HEK293 (cell line): ENCODE measurements at regions not wholly inside any gene's neighbourhood (a gene's known extent, or its start where the extent isn't known, plus 50 kb on each side); places are given as distances from the start of the nearest gene placed in this dataset.

ENCODE experiments used
- CTCF ChIA-PET: fragments of 350-600 bp; formaldehyde crosslinking; extraction: SDS; loops from one replicate; lab custom pipeline; 2021; ENCODE audit warnings: antibody characterized with exemption; lab: Yijun Ruan, JAX
- POLR2A ChIA-PET: fragments of 300-600 bp; formaldehyde crosslinking; extraction: SDS; loops from one replicate; lab custom pipeline; 2020; ENCODE audit warnings: antibody characterized with exemption, inconsistent platforms; lab: Yijun Ruan, JAX
- H3K27ac ChIP-seq: fragments of 200-500 bp; sonication (Bioruptor generic); 2 replicates; pipeline ENCODE4 v1.5.1; 2014; ENCODE audit warnings: low read depth, low read length, control low read depth, inconsistent platforms; ENCODE audit errors: extremely low read depth
- H3K36me3 ChIP-seq, 2 experiments: fragments of 200-500 bp in 1 of 2; sonication (Bioruptor generic) in 1 of 2; 1 replicate in 1 of 2; 2 replicates in 1 of 2; pipeline ENCODE4 v1.5.1; 2014 to 2017; ENCODE audit warnings: inconsistent platforms in 2 of 2, low read length in 2 of 2; ENCODE audit not compliant: control insufficient read depth in 2 of 2, insufficient read depth in 1 of 2
- H3K4me1 ChIP-seq: fragments of 200-500 bp; sonication (Bioruptor generic); 2 replicates; pipeline ENCODE4 v1.5.1; 2014; ENCODE audit warnings: mild to moderate bottlenecking, low read length, inconsistent platforms; ENCODE audit not compliant: control insufficient read depth, insufficient read depth
- H3K4me3 ChIP-seq: 2 replicates; pipeline ENCODE4 v1.5.1; 2011; ENCODE audit warnings: low read depth, mild to moderate bottlenecking, control low read depth, low read length, moderate library complexity
- H3K9me3 ChIP-seq: fragments of 200-500 bp; sonication (Bioruptor generic); 2 replicates; pipeline ENCODE4 v1.5.1; 2014; ENCODE audit warnings: low read depth, low read length, inconsistent platforms; ENCODE audit not compliant: control insufficient read depth, insufficient read depth
- IKZF3 ChIP-seq: fragments of 450-650 bp; IDR thresholded peaks from 2 replicates; pipeline ENCODE4 v1.5.0; 2018; ENCODE audit warnings: missing biosample characterization, mild to moderate bottlenecking, missing genetic modification characterization, moderate library complexity
- PRDM1 ChIP-seq: fragments of 450-650 bp; formaldehyde crosslinking; IDR thresholded peaks from 2 replicates; pipeline ENCODE4; 2016; ENCODE audit warnings: missing biosample characterization, missing genetic modification characterization
- SETDB1 ChIP-seq: IDR thresholded peaks from one replicate; pipeline ENCODE4 v1.6.1; 2017; ENCODE audit warnings: mild to moderate bottlenecking, low read length, moderate library complexity, mixed read lengths; ENCODE audit not compliant: insufficient read length
- TCF7L2 ChIP-seq: IDR thresholded peaks from 2 replicates; pipeline ENCODE4 v1.6.1; 2011; ENCODE audit warnings: low read depth, mild to moderate bottlenecking, inconsistent platforms, low read length, moderate library complexity, borderline replicate concordance
- WT1 ChIP-seq: fragments of 450-650 bp; formaldehyde crosslinking; IDR thresholded peaks from 2 replicates; pipeline ENCODE4 v1.5.1; 2016; ENCODE audit warnings: missing biosample characterization, missing genetic modification characterization
- ZFP41 ChIP-seq: fragments of 450-650 bp; formaldehyde crosslinking; IDR thresholded peaks from 2 replicates; pipeline ENCODE4 v1.5.1; 2016; ENCODE audit warnings: missing biosample characterization, missing genetic modification characterization, borderline replicate concordance
- ZNF18 ChIP-seq: fragments of 450-650 bp; formaldehyde crosslinking; IDR thresholded peaks from 2 replicates; pipeline ENCODE4 v1.5.1; 2016; ENCODE audit warnings: missing biosample characterization, missing genetic modification characterization
- ZNF354C ChIP-seq: fragments of 450-650 bp; formaldehyde crosslinking; IDR thresholded peaks from 2 replicates; pipeline ENCODE4 v1.5.1; 2016; ENCODE audit warnings: missing biosample characterization, missing genetic modification characterization, low read depth, borderline replicate concordance
- ZNF473 ChIP-seq: fragments of 450-650 bp; formaldehyde crosslinking; IDR thresholded peaks from 2 replicates; pipeline ENCODE4 v1.5.1; 2017; ENCODE audit warnings: missing biosample characterization, missing genetic modification characterization
- ZNF571 ChIP-seq: fragments of 450-650 bp; formaldehyde crosslinking; IDR thresholded peaks from 2 replicates; pipeline ENCODE4 v1.5.0; 2017; ENCODE audit warnings: missing biosample characterization, missing genetic modification characterization
- ZNF600 ChIP-seq: fragments of 450-650 bp; formaldehyde crosslinking; IDR thresholded peaks from 2 replicates; pipeline ENCODE4 v1.5.1; 2016; ENCODE audit warnings: missing biosample characterization, missing genetic modification characterization
- ZNF621 ChIP-seq: fragments of 450-650 bp; formaldehyde crosslinking; IDR thresholded peaks from 2 replicates; pipeline ENCODE4 v1.5.1; 2017; ENCODE audit warnings: missing biosample characterization, missing genetic modification characterization
- ZNF626 ChIP-seq: fragments of 450-650 bp; sonication (Bioruptor Pico); formaldehyde crosslinking; IDR thresholded peaks from 2 replicates; pipeline ENCODE4 v1.5.1; 2018; ENCODE audit warnings: missing biosample characterization, missing genetic modification characterization, inconsistent platforms
- ZNF677 ChIP-seq: fragments of 450-650 bp; IDR thresholded peaks from 2 replicates; pipeline ENCODE4 v1.5.0; 2018; ENCODE audit warnings: missing biosample characterization, mild to moderate bottlenecking, missing genetic modification characterization, moderate library complexity
- ZNF692 ChIP-seq: fragments of 450-650 bp; formaldehyde crosslinking; IDR thresholded peaks from 2 replicates; pipeline ENCODE4 v1.5.1; 2016; ENCODE audit warnings: missing biosample characterization, missing genetic modification characterization
- ZNF843 ChIP-seq: fragments of 450-650 bp; formaldehyde crosslinking; IDR thresholded peaks from 2 replicates; pipeline ENCODE4 v1.5.1; 2016; ENCODE audit warnings: missing biosample characterization, missing genetic modification characterization
- TF ChIP-seq, protein P1 (sequence below): fragments of 450-650 bp; formaldehyde crosslinking; IDR thresholded peaks from 2 replicates; pipeline ENCODE4 v1.5.1; 2017; ENCODE audit warnings: missing biosample characterization, missing genetic modification characterization
- TF ChIP-seq, protein P2 (sequence below): fragments of 450-650 bp; formaldehyde crosslinking; IDR thresholded peaks from 2 replicates; pipeline ENCODE4 v1.5.1; 2016; ENCODE audit warnings: missing biosample characterization, missing genetic modification characterization
- TF ChIP-seq, protein P3 (sequence below): fragments of 450-650 bp; formaldehyde crosslinking; IDR thresholded peaks from 2 replicates; pipeline ENCODE4 v1.5.1; 2016; ENCODE audit warnings: missing biosample characterization, missing genetic modification characterization

DNA sequence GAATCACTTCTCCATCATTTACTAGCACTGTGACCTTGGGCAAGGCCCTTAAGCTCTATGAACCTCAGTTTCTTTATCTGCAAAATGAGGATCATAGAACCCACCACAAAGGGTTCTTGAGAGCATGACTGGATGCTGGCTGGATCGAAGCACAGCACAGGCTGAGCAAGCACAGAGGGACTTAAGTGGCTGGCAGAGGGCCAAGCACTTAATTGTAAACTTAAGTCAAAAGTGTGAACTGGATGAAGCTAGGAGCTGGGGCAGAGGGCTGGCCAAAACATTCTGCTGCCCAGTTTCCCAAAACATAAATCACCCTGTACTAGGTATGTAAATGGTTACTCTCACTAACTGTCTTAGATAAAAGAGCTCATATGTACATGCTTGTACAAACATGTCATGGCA lies 112.3 kb upstream of the WWC1 start:
- Histone ChIP-seq H3K9me3 (no peaks in the 10 kb centered on the region), H3K27ac (no peak overlapping the region), H3K4me1 (no peaks in the 10 kb centered on the region), H3K4me3 (no peak overlapping the region), H3K36me3 (no peaks in the 10 kb centered on the region)
- POLR2A ChIA-PET, result no interaction called here
- CTCF ChIA-PET, result interaction anchor here (0.7 kb wide), 1 partner anchor 20 kb away, joined by 3 read pairs; no protein-coding TSS in a partner anchor
- peak; percentile 94 for TF ChIP-seq ZNF18 (tag by site-specific recombination)
- no peak for TF ChIP-seq IKZF3 (tag by site-specific recombination)

GRCh38 chr5:168182269-168182668 lies 109.2 kb upstream of the WWC1 start:
- no peaks in the 10 kb centered on the region for H3K9me3 ChIP-seq
- no peak overlapping the region for H3K27ac ChIP-seq
- no peaks in the 10 kb centered on the region for H3K36me3 ChIP-seq
- ChIA-PET CTCF (no interaction called here), POLR2A (no interaction called here)
- no peaks in the 10 kb centered on the region for H3K4me1 ChIP-seq
- TF ChIP-seq ZNF473 (tag by site-specific recombination), result no peak
- TF ChIP-seq SETDB1, result no peak
- no peak for TF ChIP-seq WT1 (tag by site-specific recombination)
- no peak for TF ChIP-seq ZNF692 (tag by site-specific recombination)
- no peak for TF ChIP-seq ZNF354C (tag by site-specific recombination)
- no peak for TF ChIP-seq ZNF843 (tag by site-specific recombination)
- no peak for TF ChIP-seq PRDM1
- no peak for TF ChIP-seq ZNF677
- TF ChIP-seq, protein P1, sequence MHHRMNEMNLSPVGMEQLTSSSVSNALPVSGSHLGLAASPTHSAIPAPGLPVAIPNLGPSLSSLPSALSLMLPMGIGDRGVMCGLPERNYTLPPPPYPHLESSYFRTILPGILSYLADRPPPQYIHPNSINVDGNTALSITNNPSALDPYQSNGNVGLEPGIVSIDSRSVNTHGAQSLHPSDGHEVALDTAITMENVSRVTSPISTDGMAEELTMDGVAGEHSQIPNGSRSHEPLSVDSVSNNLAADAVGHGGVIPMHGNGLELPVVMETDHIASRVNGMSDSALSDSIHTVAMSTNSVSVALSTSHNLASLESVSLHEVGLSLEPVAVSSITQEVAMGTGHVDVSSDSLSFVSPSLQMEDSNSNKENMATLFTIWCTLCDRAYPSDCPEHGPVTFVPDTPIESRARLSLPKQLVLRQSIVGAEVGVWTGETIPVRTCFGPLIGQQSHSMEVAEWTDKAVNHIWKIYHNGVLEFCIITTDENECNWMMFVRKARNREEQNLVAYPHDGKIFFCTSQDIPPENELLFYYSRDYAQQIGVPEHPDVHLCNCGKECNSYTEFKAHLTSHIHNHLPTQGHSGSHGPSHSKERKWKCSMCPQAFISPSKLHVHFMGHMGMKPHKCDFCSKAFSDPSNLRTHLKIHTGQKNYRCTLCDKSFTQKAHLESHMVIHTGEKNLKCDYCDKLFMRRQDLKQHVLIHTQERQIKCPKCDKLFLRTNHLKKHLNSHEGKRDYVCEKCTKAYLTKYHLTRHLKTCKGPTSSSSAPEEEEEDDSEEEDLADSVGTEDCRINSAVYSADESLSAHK (tag by site-specific recombination), result no peak
- TF ChIP-seq, protein P2, sequence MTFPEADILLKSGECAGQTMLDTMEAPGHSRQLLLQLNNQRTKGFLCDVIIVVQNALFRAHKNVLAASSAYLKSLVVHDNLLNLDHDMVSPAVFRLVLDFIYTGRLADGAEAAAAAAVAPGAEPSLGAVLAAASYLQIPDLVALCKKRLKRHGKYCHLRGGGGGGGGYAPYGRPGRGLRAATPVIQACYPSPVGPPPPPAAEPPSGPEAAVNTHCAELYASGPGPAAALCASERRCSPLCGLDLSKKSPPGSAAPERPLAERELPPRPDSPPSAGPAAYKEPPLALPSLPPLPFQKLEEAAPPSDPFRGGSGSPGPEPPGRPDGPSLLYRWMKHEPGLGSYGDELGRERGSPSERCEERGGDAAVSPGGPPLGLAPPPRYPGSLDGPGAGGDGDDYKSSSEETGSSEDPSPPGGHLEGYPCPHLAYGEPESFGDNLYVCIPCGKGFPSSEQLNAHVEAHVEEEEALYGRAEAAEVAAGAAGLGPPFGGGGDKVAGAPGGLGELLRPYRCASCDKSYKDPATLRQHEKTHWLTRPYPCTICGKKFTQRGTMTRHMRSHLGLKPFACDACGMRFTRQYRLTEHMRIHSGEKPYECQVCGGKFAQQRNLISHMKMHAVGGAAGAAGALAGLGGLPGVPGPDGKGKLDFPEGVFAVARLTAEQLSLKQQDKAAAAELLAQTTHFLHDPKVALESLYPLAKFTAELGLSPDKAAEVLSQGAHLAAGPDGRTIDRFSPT (tag by site-specific recombination), result no peak
- no peak for TF ChIP-seq ZNF571
- TF ChIP-seq ZNF600 (tag by site-specific recombination), result no peak
- no peak for TF ChIP-seq TCF7L2
- TF ChIP-seq, protein P3, sequence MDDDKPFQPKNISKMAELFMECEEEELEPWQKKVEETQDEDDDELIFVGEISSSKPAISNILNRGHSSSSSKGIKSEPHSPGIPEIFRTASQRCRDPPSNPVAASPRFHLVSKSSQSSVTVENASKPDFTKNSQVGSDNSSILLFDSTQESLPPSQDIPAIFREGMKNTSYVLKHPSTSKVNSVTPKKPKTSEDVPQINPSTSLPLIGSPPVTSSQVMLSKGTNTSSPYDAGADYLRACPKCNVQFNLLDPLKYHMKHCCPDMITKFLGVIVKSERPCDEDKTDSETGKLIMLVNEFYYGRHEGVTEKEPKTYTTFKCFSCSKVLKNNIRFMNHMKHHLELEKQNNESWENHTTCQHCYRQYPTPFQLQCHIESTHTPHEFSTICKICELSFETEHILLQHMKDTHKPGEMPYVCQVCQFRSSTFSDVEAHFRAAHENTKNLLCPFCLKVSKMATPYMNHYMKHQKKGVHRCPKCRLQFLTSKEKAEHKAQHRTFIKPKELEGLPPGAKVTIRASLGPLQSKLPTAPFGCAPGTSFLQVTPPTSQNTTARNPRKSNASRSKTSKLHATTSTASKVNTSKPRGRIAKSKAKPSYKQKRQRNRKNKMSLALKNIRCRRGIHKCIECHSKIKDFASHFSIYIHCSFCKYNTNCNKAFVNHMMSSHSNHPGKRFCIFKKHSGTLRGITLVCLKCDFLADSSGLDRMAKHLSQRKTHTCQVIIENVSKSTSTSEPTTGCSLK (tag by site-specific recombination), result no peak
- TF ChIP-seq ZNF626, result no peak
- no peak for TF ChIP-seq ZNF621 (tag by site-specific recombination)
- TF ChIP-seq ZFP41 (tag by site-specific recombination), result no peak
- no peak overlapping the region for H3K4me3 ChIP-seq
